ENCODE measurements at regions not wholly inside any gene's neighbourhood (a gene's known extent, or its start where the extent isn't known, plus 50 kb on each side); places are given as distances from the start of the nearest gene placed in this dataset.

DNA sequence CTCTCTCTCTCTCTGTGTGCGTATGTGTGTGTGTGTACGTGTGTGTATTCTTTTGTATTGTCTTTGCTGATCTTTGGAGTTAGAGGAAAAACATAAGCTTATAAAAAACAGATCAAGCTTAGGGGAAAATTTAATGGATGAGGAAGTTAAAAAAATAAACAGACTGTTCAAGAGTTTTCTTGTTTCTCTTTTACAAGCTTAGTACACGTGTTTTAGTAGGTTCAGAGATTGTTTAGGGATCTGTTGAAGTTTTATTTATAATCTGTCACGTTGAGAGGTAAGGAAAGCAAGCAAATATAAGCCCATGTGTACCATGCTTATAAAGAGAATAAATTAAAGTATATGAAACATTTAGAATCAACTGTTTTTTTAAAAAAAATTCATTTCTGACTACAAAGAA, 1470.3 kb upstream of the NUDT12 start:
- H3K4me3 ChIP-seq (ENCODE audit: low read depth, low read length): no peak overlapping the region
- in situ Hi-C loops (cut with HindIII; ENCODE audit: low sequenced_read_pairs): no loop called here
- TF ChIP-seq, protein P1, sequence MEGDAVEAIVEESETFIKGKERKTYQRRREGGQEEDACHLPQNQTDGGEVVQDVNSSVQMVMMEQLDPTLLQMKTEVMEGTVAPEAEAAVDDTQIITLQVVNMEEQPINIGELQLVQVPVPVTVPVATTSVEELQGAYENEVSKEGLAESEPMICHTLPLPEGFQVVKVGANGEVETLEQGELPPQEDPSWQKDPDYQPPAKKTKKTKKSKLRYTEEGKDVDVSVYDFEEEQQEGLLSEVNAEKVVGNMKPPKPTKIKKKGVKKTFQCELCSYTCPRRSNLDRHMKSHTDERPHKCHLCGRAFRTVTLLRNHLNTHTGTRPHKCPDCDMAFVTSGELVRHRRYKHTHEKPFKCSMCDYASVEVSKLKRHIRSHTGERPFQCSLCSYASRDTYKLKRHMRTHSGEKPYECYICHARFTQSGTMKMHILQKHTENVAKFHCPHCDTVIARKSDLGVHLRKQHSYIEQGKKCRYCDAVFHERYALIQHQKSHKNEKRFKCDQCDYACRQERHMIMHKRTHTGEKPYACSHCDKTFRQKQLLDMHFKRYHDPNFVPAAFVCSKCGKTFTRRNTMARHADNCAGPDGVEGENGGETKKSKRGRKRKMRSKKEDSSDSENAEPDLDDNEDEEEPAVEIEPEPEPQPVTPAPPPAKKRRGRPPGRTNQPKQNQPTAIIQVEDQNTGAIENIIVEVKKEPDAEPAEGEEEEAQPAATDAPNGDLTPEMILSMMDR (IDR thresholded peaks at IDR 0.05; ENCODE audit: low read depth, low read length, missing control alignments): no peak
- DNase-seq (ENCODE audit: low read depth): no peak

DNA sequence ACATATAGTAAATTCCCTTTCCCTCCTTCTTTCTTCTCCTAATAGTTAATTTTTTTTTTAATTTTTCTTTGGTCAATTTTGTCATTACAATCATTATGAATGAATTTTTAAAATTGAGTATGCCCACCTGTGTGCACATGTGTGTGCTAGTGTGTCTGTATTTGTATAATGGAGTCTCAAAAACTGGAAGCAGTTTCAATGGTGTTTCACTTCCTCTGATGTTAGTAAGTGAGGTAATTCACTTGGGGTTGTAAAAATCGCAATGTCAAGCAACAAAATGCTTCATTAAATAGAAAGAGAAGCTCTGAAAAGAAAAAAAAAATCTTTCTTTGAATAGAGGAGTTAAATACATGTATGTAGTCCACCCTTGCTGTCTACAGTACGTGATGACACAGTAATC, 1467.6 kb upstream of the NUDT12 start:
- in situ Hi-C loops (cut with HindIII; ENCODE audit: low sequenced_read_pairs): no loop called here
- no peak overlapping the region for H3K4me3 ChIP-seq (ENCODE audit: low read depth, low read length)
- DNase-seq (ENCODE audit: low read depth): no peak
- TF ChIP-seq, protein P1 (IDR thresholded peaks at IDR 0.05; ENCODE audit: low read depth, low read length, missing control alignments): no peak

DNA sequence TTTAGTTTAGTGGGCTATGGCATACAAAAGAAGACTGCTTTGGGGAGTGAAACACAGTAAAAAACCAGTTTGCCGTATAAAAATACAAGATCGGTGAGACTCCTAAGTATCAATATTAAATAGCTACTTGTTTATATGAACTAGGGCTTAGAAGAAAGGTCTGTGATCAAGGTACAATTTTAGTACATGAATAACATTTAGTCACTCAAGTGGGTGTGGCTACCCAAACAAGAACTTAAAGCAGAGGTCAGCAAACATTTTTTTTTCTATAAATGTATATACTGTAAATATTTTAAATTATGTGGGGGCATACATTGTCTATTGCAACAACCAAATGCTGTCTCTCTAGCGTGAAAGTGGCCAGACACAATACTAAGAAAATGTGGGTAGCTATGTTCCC, 1452.5 kb upstream of the NUDT12 start:
- DNase-seq (ENCODE audit: low read depth): no peak
- no peak overlapping the region for H3K4me3 ChIP-seq (ENCODE audit: low read depth, low read length)
- TF ChIP-seq, protein P1 (IDR thresholded peaks at IDR 0.05; ENCODE audit: low read depth, low read length, missing control alignments): no peak
- in situ Hi-C loops (cut with HindIII; ENCODE audit: low sequenced_read_pairs): no loop called here

DNA sequence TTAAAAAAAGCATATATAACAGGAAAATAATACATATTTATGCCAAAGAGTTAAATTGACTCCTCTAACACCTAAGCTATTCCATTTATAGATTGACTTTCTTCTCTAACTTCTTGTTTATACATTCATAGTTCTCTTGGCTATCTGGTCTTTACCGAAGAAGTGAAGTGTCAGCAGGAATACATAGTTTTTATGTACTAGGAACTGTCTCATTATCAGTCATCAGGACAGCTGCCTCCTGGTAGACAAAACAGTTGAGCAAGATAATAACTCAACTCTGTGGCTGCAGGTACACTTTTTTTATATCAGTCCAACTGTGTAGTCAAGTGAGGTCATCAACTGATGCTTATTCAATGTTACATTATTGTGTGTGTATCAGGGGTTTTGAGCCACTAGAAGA, 1436.0 kb upstream of the NUDT12 start:
- in situ Hi-C loops (cut with HindIII; ENCODE audit: low sequenced_read_pairs): no loop called here
- DNase-seq (ENCODE audit: low read depth): no peak
- TF ChIP-seq, protein P1 (IDR thresholded peaks at IDR 0.05; ENCODE audit: low read depth, low read length, missing control alignments): no peak
- H3K4me3 ChIP-seq (ENCODE audit: low read depth, low read length): no peak overlapping the region

DNA sequence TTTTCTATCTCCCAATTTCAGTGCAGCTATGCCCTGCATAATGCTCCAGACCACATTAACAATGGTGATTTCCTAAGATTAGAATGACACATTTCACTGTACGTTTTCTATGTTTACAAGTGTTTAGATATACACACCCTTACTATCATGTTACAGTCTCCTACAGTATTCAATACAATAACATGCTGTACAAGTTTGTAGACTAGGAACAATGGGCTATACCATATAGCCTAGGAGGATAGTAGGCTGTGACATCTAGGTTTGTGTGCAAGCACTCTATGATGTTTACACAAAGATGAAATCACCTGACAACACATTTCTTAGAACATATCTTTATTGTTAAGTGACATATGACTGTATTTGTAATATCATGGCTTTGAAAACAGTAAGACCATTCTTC, 1435.6 kb upstream of the NUDT12 start:
- TF ChIP-seq, protein P1 (IDR thresholded peaks at IDR 0.05; ENCODE audit: low read depth, low read length, missing control alignments): no peak

DNA sequence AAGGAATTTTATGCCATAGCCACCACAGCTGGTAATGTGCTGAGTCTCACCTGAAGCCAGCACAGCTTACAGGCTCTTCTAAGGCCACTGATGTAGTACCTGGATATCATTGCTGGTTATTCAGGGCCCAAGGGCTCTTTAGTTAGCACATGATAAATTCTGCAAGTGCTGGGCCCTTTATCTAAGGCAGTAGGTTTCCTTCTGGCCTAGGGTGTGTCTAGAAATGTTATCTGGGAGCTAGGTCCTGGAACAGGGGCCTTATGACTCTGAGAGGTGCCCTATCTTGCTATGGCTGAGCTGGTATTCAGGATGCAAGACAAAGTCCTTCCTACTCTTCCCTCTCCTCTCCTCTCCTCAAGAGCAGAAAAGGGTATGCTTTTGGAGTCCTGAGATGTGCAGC, 1424.5 kb upstream of the NUDT12 start:
- H3K4me3 ChIP-seq (ENCODE audit: low read depth, low read length): no peak overlapping the region
- DNase-seq (ENCODE audit: low read depth): no peak
- TF ChIP-seq, protein P1 (IDR thresholded peaks at IDR 0.05; ENCODE audit: low read depth, low read length, missing control alignments): no peak
- in situ Hi-C loops (cut with HindIII; ENCODE audit: low sequenced_read_pairs): no loop called here

More for the DNA sequence above, 1435.6 kb upstream of the NUDT12 start:
- in situ Hi-C loops (cut with HindIII; ENCODE audit: low sequenced_read_pairs): no loop called here
- H3K4me3 ChIP-seq (ENCODE audit: low read depth, low read length): no peak overlapping the region
- no peak for DNase-seq (ENCODE audit: low read depth)

DNA sequence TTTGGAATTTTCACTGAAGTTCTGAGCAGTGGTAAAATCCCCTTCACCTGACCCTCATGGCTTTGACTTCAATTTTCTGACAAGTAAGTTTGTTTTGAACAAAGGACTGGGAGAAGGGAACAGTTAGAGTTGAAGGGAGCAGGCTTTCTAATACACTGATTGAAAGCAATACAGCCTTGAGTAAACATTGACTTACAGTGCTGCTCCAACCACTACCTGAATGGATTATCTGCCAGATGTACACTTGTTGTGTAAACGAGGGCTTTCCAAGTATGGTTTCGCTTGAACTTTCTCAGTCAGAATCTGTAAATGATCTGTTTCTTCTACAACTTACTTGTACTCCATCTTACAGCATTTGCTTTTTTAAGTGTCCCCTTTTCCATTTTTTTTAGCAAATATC, 1414.9 kb upstream of the NUDT12 start:
- TF ChIP-seq, protein P1 (IDR thresholded peaks at IDR 0.05; ENCODE audit: low read depth, low read length, missing control alignments): no peak
- no peak overlapping the region for H3K4me3 ChIP-seq (ENCODE audit: low read depth, low read length)
- DNase-seq (ENCODE audit: low read depth): no peak
- in situ Hi-C loops (cut with HindIII; ENCODE audit: low sequenced_read_pairs): no loop called here
